GM19455 (cell line): ENCODE measurements at regions not wholly inside any gene's neighbourhood (a gene's known extent, or its start where the extent isn't known, plus 50 kb on each side); places are given as distances from the start of the nearest gene placed in this dataset.
"Not testable (repeated sequence)": the region's sequence is repeated elsewhere in the genome, so short reads cannot be mapped to it uniquely, and the experiment has no call there.

Experiments used
- ATAC-seq: cut with Tn5 transposase; IDR thresholded peaks from one replicate; pipeline ENCODE4 v1.9.1; 2021; ENCODE audit not compliant: unreplicated experiment

DNA sequence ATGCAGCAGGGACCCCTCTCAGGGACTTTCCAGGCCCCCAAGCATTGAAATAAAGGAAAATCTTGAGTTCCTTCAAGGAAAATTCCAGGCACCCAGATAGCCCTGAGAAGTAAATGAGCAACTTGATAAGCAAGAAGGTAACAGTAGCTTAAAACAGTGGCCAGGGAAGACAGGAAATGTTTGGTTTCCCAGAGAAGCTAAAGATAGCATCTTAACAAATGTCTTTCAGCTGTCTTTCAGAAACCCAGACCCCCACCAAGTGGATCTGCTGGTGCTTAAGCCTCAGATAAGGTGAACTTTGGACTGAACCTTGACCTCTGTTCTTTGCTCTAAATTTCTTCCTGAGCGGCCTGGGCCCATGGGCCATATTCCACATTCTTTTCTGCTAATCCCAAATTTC lies 117.8 kb upstream of the CST7 start:
- ATAC-seq, result no peak

DNA sequence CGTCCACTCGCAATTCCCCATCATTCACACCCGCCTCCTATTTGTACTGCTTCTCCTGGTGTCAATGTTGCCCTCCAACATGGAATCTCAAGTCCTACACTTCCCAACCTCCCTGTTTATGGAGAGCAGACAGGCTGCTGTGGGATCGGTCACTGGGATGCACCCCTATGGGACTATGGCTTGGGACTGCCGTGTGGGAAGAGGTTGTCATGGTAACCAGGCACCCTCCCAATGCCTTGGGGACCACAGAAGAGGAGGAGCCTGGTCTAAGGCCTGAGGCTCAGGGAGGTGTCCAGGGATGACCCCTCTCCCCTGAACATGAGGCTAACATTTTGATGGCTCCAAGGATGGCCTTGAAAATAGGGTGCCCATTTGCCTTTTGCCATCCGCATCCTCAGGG lies 116.6 kb upstream of the CST7 start:
- ATAC-seq, result no peak

DNA sequence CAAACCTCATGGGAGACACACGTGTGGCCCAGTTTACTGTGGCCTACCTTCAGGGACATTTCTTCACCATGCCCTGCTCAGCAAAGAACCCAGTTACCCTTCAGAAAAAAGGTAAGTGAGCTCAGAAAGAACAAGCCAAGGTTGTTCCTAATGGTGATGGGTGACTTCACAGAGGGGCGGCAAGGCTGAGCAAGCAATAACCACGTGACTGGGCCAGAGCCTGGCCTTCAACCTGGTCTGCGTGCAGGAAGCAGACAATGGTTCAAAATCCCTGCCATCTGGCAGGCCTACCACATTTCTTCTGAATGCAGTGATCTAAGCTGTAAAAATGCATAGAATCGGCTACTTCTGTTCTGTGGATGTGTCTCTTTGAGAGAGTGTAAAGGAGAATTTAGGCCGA lies 115.5 kb upstream of the CST7 start:
- ATAC-seq, result no peak

DNA sequence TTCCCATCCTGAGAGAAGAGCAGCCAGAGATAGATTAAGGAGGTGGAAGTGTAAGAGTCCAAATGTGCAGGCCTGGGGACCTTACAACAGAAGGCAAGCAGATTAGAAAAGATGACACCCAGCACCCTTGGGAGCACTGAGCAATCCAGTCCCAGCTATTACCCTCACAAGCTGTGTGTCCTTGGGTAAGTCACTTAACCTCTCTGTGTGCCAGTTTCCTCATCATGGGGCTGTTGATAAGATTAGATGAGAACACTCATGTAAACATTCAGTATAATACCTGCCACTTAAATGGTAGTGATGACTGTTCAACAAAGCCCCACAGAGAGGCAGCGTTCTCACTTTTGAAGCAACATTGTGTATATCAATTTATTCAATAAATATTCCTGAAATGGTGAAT lies 114.8 kb upstream of the CST7 start:
- no peak for ATAC-seq

DNA sequence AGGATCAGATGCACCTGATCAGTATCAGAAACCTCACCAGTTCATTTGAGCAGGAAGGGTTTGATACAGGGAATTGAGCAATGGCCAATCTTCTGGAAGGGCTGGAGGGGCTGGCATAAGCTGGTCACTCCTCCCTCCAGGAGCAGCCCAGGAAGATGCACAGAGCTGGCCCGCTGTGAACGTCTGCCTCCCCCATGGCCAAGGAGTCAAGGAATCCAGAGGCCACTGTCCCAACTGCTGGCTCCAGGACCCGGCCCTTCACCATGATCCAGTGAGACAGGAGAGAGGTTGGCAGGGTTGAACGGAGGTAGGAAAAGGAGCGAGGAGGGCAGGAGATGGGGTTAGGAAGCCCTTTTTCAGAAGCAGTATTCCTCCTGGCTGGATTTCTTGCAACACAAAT lies 113.9 kb upstream of the CST7 start:
- no peak for ATAC-seq

DNA sequence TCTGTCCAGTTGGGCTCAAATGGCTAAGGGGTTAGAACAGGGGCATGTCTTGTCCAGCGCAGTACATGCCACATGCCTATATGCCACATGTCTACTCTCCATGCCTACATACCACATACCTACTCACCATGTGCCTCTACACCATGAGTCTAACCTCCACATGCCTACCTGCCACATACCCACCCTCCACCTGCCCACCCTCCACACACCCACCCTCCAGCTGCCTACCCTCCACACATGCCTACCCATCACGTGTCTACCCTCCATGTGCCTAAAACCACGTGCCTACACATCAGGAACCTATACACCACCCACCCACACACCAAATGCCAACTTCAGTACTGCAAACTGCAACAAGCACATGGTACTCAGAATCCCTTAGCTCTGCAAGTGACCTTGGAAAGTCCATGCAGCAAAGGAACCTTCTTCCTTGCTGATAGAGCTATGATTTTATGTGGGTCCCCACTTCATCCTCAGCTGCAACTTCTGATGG lies 113.0 kb upstream of the CST7 start:
- no peak for ATAC-seq

DNA sequence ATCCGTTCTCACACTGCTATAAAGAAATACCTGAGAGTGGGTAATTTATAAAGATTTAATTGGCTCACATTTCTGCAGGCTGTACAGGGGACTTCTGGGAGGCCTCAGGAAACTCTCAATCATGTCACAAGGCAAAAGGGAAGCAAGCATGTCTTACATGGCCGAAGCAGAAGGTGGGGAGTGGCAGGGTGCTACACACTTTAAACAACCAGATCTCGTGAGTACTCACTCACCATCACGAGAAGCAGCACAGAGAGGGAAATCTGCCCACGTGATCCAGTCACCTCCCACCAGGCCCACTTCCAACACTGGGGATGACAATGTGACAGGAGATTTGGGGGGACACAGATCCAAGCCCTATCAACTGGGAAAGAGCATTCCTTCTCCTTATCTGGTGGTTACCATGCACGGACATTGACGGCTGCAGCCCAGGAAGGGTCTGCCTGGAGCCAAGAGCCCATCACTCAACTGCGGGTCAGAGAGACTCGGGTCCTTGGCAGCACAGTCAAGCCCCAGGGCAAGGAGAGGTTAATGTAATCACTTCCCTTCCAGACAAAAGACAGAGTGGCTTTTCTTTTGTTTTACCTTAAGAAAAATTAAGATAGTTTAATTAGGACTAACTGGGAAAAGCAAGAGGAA lies 112.3 kb upstream of the CST7 start:
- ATAC-seq, result no peak

DNA sequence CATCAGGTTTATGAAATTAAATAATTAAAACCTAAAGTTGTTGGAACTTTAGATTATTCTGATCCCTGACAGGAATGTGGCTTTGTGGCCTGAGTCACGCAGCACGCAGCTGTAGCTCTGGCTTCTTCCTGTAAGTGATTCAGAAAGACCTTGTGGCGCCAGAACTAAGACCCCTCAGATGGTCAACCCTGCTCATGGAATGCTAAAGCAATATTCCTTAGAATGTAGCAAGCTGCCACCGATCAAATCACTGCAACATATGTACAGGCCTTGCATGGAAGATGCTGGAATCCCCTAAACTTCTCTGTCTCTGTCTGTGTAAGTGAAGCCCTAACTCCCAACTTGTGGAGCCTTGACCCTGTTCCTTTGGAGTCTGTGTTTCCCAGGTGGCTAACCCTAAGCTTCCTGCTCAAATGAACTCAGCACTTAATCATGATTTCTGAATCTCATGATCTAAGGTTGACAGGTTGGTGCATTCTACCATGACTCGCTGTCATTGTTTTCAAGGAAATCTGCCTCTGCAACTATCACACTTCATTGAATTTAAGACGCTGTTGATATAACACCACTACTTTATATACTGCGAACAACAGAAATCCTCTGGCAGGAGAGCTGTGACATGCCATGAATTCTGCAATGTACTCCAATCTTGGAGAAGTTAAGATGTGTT lies 111.2 kb upstream of the CST7 start:
- ATAC-seq, result no peak

DNA sequence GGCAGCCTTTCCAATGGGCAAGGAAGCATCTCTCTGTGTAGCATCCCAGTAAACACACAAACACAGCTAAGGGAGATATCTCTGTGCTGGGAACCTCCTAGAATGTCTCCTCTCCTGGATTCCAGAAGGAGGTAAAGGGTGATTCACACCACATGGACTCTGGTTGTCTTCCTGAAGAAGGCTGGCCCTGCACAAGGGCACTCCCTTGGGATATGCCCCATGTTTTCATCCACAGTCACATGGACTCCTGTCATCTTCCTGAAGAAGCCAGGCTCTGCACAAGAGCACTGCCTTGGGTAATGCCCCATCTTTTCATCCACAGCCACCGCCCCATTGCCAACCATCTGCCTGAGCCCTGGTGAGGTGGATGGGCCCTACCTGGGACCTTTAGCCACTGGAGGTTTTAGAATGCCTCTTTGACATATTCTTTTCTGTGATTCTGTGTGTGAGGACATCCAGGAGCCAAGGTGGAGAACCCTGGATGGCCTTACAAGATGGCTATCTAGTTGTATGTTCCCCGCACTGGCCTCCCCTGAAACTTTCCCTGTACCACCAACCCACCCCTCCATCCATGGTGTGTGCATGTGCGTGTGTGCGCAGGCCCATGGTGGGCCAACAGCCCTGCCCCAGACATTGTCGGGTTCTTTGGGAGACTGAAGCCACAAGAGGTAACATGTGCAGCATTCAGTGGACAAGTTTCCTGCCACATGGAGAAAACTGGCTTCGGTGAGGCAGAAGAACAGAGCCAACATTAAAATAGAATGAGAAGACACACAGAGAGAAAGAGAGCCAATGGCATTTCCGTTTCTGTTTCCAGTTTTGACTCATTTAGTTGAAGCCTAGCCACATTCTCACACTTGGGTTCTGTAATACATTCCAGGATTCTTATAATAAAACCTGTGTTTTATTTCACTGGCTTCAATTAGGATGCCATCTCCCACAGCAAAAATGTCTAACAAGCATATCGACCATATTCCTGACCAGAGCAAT lies 110.2 kb upstream of the CST7 start:
- ATAC-seq, result no peak

DNA sequence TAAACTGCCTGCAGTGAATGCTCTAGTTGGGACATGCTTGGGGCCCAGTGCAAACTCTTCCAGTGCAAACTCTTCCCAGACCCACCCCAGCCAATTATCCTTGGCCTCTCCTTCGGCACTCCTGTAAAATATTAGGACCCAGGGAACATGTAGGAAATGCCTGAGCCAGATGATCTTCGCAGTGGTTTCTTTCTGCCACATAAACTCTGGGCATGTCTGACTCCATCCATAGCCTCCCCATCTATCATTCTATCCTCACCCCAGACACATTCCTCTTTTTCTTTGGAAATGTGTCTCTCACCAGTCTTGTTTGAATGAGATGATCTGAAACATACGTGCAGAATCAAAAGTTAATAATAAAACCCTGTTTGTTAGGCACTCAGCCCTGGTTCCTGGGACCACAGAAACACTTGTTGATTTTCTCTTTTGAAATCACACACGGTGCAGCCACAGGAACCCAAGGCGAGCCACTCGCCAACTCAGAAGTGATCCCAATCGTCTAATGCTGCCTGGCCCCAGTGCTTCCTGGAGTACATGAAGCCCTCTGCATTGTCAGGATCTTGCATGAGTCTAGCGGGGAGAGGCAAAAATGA lies 108.9 kb upstream of the CST7 start:
- ATAC-seq, result no peak

DNA sequence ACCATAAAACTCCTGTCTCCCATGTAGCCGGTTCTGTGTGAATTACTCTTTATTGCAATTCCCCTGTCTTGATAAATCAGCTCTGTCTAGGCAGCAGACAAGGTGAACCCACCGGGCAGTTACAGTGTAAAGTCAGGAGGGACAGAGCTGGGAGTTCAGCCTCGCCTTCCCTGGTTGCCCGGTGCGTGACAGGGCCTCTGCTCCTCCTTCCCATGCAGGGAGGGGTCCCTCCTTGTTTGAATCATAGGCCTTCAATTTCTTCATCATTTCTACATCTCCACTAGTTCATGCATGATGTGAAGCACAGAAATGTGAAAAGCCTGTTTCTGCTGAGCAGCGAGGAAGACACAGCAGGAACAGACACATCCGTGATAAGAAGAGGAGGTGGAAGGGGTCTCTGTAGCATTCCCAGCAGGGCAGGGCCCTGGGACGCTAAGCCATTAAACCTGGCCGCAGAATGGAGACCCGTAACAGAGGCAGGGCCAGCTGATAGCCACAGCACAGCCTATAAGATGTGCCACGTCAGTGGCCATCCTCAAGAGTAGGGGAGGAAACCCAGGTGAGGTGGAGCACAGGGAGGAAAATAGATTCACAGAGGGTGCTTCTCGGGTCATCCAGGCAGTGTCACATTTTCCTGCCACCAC lies 106.7 kb upstream of the CST7 start:
- ATAC-seq, result no peak

DNA sequence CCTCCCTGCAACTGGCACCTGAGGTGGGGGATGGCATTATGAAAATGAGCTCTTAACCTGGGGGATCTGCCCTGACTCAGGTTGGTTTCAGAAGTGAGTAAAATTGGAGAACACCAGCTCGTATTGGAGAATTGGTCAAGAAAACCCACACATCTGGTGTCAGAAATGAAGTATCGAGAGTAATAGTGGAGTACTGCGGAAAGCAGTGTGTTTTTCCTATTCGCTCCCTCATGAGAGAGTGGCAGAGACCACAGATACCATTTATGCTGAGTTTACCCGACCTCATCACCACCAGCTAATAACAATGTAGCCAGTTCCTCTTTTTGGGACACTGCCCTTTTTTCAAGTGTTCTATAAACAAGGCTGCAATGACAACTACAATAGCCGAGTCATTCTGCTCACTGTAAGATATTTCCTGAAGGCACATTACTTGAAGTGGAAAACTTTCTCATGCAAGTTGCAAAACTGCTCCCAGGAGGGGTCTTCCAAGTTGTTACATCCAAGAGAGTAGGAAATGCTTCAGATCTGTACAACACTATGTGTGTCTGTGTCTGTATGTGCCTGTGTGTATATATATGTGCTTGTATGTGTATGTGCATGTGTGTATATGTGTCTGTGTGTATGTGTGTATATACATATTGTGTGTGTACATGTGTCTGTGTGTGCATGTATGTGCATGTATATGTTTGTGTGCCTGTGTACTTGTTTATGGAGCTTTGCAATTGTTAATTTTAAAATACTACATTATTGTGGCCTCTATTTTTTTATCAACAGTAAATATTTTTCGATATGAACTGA lies 106.0 kb upstream of the CST7 start:
- peak; percentile 92 for ATAC-seq

DNA sequence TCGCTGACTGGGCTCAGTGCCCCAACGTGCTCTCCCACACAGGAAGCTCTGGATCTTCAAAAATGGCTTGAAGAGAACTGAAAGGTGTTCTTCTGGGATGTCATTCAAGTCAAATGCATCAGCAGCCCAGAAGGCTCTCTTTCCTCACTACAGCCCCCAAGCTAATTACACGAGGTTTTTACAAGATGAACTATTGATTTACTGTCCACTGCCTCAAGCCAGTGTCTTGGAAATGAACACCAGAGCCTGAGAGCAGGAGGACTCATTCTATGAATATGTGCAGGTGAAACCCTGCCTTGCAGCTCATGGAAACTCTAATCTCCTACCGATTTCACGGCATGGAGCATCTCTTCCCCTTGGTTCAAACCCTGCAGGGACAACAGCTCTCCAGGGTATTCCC lies 98.9 kb upstream of the CST7 start:
- ATAC-seq, result no peak

DNA sequence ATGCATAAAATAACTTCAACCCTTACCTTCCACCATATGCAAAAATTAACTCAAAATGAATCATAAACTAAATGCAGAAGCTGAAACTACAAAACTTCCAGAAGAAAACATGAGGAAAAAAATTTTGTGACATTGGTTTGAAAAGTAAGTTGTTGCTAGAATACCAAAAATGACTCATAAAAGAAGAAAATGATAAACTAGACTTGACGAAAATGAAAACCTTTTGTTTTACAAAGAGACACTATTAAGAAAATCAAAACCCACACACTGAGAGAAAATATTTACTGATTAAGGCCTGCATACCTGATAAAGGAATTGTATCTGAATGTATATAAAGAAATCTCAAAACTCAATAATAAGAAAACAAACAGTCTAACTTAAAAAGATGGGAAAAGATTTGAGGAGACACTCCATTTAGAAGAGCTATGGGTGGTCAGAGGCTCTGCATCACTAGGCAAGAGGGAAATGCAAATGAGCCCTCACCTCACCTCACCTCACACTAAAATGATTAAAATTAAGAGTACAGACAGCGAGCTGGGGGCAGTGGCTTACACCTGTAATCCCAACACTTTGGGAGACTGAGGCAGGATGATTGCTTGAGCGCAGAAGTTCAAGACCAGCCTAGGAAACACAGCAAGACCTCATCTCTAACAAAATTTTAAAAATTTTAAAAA lies 97.6 kb upstream of the CST7 start:
- ATAC-seq, result no peak

DNA sequence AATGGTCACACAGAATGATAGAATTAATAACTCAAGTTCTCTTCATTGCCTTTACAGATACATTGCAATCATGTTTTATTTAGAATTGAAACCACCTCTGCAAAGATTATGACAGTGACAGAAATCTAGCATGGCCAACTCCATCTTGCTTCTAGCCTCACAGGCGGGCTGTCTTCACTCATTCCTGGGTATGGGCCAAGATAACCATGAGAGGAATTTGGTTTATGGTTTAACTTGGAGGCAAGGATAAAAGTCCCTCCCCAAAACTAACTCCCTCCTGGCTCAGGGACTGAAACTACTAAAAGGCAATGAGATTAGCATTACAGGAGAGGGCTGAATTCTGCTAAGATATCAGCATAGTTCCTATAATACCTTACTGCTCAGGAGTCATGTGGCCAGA lies 95.2 kb upstream of the CST7 start:
- no peak for ATAC-seq

DNA sequence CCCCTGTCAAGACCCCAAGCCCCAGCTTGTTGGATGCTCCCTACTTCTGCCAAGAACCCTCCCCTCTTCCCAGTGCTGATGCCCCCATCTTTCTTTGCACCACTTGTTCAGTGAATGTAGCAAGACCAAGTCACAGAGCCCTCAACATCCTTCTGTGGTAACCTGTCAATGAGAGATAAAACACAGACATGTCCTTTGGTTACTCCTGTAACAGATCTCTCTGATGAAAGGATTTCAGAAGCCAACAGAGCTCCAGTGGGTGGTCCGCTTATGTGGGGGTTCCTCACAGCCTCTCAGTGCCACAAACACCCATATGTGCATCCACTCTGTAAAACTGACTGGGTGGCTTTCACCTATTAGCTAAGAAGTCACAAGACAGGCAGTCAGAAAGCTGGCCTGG lies 93.2 kb upstream of the CST7 start:
- ATAC-seq, result no peak

DNA sequence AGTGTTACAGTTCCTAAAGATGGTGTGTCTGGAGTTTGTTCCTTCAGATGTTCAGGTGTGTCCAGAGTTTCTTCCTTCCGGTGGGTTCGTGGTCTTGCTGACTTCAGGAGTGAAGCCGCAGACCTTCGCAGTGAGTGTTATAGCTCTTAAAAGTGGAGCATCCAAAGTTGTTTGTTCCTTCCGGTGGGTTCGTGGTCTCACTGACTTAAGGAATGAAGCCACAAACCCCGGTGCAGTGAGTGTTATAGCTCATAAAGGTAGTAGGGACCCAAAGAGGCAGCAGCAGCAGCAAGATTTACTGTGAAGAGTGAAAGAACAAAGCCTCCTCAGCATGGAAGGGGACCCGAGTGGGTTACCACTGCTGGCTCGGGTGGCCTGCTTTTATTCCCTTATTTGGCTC lies 90.6 kb upstream of the CST7 start:
- ATAC-seq, result not testable (repeated sequence)

DNA sequence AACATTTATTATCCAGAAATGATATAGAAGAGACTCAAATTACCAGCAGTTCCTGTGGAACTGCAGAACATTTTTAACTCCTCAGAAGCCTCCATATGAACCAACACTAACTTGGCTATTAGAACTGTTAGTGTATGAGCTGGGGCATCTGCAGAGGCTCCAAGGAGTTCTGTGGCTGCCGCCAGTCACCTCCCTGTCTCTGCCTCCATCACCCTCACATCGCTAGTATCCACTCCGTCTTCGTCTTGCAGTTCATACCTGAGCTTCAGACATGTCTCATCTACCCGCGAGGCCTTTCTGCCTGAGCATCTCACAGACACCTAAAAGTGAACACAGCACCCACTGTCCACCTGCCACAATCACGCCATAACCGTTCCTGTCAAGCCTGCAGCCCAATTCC lies 89.5 kb upstream of the CST7 start:
- ATAC-seq, result no peak

DNA sequence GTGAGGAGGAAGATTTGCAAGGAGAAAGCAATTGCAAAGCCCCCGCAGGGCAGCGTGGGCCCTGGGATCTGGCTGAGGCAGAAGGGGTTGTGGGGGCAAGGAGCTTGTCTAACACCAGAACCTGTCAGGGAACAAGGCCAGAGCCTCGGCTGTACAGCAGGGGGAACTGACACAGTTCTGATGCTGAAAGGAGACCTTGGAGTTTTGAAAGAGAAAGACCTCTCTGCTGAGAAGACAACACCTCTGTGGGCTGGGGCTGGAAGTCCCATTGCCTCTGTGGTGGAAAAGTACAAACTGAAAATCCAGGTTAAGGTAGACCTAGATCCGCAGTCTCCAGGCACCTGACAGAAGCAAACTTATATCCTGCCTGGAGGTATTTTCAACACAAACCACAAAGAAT lies 86.9 kb upstream of the CST7 start:
- ATAC-seq, result no peak

DNA sequence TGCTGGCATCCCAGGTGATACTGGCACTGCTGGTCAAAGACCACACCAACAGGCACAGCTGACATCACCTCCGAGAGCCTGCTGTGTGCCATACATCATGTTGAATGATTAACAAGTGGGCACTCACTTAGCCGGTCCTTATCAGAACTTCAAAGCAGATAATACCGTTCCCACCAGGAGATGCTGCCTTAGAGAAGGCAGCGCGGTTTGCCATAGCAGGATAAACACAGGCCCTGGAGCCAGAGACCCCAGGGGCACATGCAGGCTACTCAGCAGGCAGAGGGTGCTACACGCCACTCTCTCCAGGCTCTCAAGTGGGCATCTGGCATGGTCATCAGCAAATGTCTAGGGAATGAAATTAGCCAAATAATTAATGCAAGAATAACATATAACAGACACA lies 86.5 kb upstream of the CST7 start:
- ATAC-seq, result no peak
